CD4-positive, alpha-beta T cell treated with Interleukin-21 for 1 hour (primary cell): ENCODE measurements at regions not wholly inside any gene's neighbourhood (a gene's known extent, or its start where the extent isn't known, plus 50 kb on each side); places are given as distances from the start of the nearest gene placed in this dataset.

ENCODE experiments used
- DNase-seq: peaks from one replicate; pipeline ENCODE4 v3.0.0-alpha.2; 2020

- DNase-seq = no peak
Measured at GRCh38 chr19:29375429-29376119, 150.2 kb upstream of the VSTM2B start.

GRCh38 chr19:29376855-29377354 lies 148.9 kb upstream of the VSTM2B start:
- DNase-seq = no peak

- no peak for DNase-seq
Measured at GRCh38 chr19:29378126-29378525, 147.7 kb upstream of the VSTM2B start.

- no peak for DNase-seq
Measured at GRCh38 chr19:29378543-29379080, 147.2 kb upstream of the VSTM2B start.

GRCh38 chr19:29379257-29380021 lies 146.4 kb upstream of the VSTM2B start:
- no peak for DNase-seq

GRCh38 chr19:29380581-29380980 lies 145.2 kb upstream of the VSTM2B start:
- no peak for DNase-seq

GRCh38 chr19:29381353-29382203 lies 144.2 kb upstream of the VSTM2B start:
- DNase-seq = no peak

GRCh38 chr19:29383696-29384095 lies 142.1 kb upstream of the VSTM2B start:
- no peak for DNase-seq

- no peak for DNase-seq
Measured at GRCh38 chr19:29384656-29385055, 141.1 kb upstream of the VSTM2B start.

- DNase-seq = no peak
Measured at GRCh38 chr19:29385191-29385795, 140.5 kb upstream of the VSTM2B start.

GRCh38 chr19:29386970-29387369 lies 138.8 kb upstream of the VSTM2B start:
- no peak for DNase-seq

GRCh38 chr19:29387586-29387985 lies 138.2 kb upstream of the VSTM2B start:
- no peak for DNase-seq

- no peak for DNase-seq
Measured at GRCh38 chr19:29389495-29389894, 136.3 kb upstream of the VSTM2B start.

GRCh38 chr19:29390742-29391141 lies 135.1 kb upstream of the VSTM2B start:
- DNase-seq = no peak

GRCh38 chr19:29393915-29394460 lies 131.8 kb upstream of the VSTM2B start:
- DNase-seq = no peak

- DNase-seq = no peak
Measured at GRCh38 chr19:29395111-29395733, 130.6 kb upstream of the VSTM2B start.

GRCh38 chr19:29395734-29396414 lies 129.9 kb upstream of the VSTM2B start:
- DNase-seq = no peak

- DNase-seq = no peak
Measured at GRCh38 chr19:29396925-29397324, 128.9 kb upstream of the VSTM2B start.

- DNase-seq = no peak
Measured at GRCh38 chr19:29397748-29398147, 128.0 kb upstream of the VSTM2B start.

- no peak for DNase-seq
Measured at GRCh38 chr19:29399804-29400203, 126.0 kb upstream of the VSTM2B start.
